ENCODE measurements at regions not wholly inside any gene's neighbourhood (a gene's known extent, or its start where the extent isn't known, plus 50 kb on each side); places are given as distances from the start of the nearest gene placed in this dataset.

DNA sequence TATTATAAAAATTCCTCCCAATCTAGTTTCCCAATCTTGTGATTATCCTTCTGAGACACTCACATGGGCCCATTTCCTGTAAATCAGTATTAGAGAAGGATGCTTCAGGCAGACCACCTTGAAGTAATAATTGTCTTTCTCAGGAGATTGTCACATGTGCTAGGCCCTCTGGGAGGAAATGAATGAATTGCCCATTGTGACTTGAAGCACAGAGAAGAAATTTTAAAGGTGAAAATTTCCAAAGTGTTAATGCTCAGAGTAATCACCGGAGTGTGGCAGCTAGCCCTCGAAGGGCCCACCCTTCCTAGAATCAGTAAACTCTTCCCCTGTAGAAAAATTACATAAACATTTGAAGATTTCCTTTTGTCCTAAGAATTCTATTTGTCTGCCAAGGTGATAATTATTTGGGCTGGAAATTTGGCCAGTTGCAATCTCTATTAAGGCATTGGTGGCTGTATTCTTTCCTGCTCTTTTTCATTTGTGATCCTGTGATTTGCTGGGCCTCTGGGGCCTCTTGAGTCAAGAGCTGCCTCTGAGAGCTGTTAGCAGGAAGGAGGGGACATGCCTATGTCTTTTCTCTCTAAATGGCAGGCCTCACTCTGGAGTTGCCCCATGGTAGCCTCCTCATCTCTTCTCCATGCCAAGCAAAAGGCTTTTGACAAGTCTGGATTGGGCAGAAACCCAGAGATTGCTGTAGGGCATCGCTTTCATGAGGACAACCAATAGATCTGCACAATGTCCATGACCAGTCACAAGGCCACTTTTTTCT, 371.5 kb upstream of the ACTBL2 start:
- no peak for DNase-seq (ENCODE audit: low spot score)
- H3K27ac ChIP-seq (ENCODE audit: low read depth in 1 of 2, low read length in 2 of 2): no peak overlapping the region
- no peak overlapping the region for H3K4me3 ChIP-seq (ENCODE audit: low read depth in 1 of 3, low read length in 3 of 3)
- H3K9ac ChIP-seq (ENCODE audit: low read depth in 1 of 2, low read length in 2 of 2): no peak overlapping the region
- no peaks in the 10 kb centered on the region for H3K4me1 ChIP-seq (ENCODE audit: control insufficient read depth in 4 of 4, insufficient read depth in 4 of 4, low read length in 3 of 4)
- no peak for TF ChIP-seq HNF4G (IDR thresholded peaks at IDR 0.05)
- no peak for TF ChIP-seq GABPA (IDR thresholded peaks at IDR 0.05 in 1 of 2, conservative IDR thresholded peaks at IDR 0.05 in 1 of 2)
- WGBS: 97% methylated on average over 3 of the region's 3 CpGs
- no peaks in the 10 kb centered on the region for H3K9me3 ChIP-seq (ENCODE audit: control insufficient read depth in 4 of 4, low read length in 3 of 4)
- H3K27me3 ChIP-seq (ENCODE audit: control insufficient read depth in 4 of 4, insufficient read depth in 4 of 4, low read length in 3 of 4): no peaks in the 10 kb centered on the region
- H3K36me3 ChIP-seq (ENCODE audit: control insufficient read depth in 4 of 4, insufficient read depth in 3 of 4, low read depth in 1 of 4, low read length in 3 of 4): no peaks in the 10 kb centered on the region

DNA sequence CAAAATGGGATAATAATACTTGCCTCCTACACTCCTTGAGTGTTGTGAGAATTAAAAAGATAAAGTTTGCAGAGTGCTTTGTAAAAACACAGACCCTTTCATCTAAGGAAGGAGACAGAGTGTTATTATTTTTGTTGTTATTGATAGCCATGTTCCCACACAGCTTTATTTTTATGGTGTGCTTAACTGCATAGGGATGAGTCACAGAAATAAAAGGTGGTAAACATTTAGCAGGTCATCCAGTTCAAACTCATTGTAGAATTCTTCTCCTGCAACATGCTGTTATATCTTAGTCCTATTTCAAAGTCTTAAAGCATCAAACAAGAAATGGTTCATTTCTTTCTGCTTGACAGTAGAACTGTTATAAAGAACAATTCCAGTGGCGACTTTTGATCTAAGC, 367.5 kb upstream of the ACTBL2 start:
- no peak overlapping the region for H3K9ac ChIP-seq (ENCODE audit: low read depth in 1 of 2, low read length in 2 of 2)
- no peaks in the 10 kb centered on the region for H3K9me3 ChIP-seq (ENCODE audit: control insufficient read depth in 4 of 4, low read length in 3 of 4)
- no peaks in the 10 kb centered on the region for H3K36me3 ChIP-seq (ENCODE audit: control insufficient read depth in 4 of 4, insufficient read depth in 3 of 4, low read depth in 1 of 4, low read length in 3 of 4)
- no peak for TF ChIP-seq FOXA1 (IDR thresholded peaks at IDR 0.05)
- TF ChIP-seq, protein P1, sequence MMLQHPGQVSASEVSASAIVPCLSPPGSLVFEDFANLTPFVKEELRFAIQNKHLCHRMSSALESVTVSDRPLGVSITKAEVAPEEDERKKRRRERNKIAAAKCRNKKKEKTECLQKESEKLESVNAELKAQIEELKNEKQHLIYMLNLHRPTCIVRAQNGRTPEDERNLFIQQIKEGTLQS (IDR thresholded peaks at IDR 0.05): no peak
- no peak for TF ChIP-seq YY1 (IDR thresholded peaks at IDR 0.05)
- TF ChIP-seq JUND (IDR thresholded peaks at IDR 0.05): no peak
- no peak for TF ChIP-seq HNF4A (conservative IDR thresholded peaks at IDR 0.05)
- no peak for TF ChIP-seq EGR1 (IDR thresholded peaks at IDR 0.05; ENCODE audit: low read depth in 2 of 2)
- TF ChIP-seq RXRA (IDR thresholded peaks at IDR 0.05): no peak
- TF ChIP-seq, protein P2, sequence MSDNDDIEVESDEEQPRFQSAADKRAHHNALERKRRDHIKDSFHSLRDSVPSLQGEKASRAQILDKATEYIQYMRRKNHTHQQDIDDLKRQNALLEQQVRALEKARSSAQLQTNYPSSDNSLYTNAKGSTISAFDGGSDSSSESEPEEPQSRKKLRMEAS (IDR thresholded peaks at IDR 0.05): no peak
- no peak for TF ChIP-seq HNF4G (IDR thresholded peaks at IDR 0.05)
- TF ChIP-seq, protein P3, sequence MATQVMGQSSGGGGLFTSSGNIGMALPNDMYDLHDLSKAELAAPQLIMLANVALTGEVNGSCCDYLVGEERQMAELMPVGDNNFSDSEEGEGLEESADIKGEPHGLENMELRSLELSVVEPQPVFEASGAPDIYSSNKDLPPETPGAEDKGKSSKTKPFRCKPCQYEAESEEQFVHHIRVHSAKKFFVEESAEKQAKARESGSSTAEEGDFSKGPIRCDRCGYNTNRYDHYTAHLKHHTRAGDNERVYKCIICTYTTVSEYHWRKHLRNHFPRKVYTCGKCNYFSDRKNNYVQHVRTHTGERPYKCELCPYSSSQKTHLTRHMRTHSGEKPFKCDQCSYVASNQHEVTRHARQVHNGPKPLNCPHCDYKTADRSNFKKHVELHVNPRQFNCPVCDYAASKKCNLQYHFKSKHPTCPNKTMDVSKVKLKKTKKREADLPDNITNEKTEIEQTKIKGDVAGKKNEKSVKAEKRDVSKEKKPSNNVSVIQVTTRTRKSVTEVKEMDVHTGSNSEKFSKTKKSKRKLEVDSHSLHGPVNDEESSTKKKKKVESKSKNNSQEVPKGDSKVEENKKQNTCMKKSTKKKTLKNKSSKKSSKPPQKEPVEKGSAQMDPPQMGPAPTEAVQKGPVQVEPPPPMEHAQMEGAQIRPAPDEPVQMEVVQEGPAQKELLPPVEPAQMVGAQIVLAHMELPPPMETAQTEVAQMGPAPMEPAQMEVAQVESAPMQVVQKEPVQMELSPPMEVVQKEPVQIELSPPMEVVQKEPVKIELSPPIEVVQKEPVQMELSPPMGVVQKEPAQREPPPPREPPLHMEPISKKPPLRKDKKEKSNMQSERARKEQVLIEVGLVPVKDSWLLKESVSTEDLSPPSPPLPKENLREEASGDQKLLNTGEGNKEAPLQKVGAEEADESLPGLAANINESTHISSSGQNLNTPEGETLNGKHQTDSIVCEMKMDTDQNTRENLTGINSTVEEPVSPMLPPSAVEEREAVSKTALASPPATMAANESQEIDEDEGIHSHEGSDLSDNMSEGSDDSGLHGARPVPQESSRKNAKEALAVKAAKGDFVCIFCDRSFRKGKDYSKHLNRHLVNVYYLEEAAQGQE (IDR thresholded peaks at IDR 0.05): no peak
- TF ChIP-seq, protein P4, sequence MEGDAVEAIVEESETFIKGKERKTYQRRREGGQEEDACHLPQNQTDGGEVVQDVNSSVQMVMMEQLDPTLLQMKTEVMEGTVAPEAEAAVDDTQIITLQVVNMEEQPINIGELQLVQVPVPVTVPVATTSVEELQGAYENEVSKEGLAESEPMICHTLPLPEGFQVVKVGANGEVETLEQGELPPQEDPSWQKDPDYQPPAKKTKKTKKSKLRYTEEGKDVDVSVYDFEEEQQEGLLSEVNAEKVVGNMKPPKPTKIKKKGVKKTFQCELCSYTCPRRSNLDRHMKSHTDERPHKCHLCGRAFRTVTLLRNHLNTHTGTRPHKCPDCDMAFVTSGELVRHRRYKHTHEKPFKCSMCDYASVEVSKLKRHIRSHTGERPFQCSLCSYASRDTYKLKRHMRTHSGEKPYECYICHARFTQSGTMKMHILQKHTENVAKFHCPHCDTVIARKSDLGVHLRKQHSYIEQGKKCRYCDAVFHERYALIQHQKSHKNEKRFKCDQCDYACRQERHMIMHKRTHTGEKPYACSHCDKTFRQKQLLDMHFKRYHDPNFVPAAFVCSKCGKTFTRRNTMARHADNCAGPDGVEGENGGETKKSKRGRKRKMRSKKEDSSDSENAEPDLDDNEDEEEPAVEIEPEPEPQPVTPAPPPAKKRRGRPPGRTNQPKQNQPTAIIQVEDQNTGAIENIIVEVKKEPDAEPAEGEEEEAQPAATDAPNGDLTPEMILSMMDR (IDR thresholded peaks at IDR 0.05; ENCODE audit: low read depth, low read length, missing input control): no peak
- TF ChIP-seq GABPA (IDR thresholded peaks at IDR 0.05 in 1 of 2, conservative IDR thresholded peaks at IDR 0.05 in 1 of 2): no peak
- TF ChIP-seq TAF1 (conservative IDR thresholded peaks at IDR 0.05): no peak
- no peak for TF ChIP-seq FOXA2 (IDR thresholded peaks at IDR 0.05)
- TF ChIP-seq SP1 (IDR thresholded peaks at IDR 0.05): no peak
- no peak for DNase-seq (ENCODE audit: low spot score)
- H3K4me1 ChIP-seq (ENCODE audit: control insufficient read depth in 4 of 4, insufficient read depth in 4 of 4, low read length in 3 of 4): no peaks in the 10 kb centered on the region
- 92% methylated on average over 1 of the region's 1 CpG for WGBS
- H3K27ac ChIP-seq (ENCODE audit: low read depth in 1 of 2, low read length in 2 of 2): no peak overlapping the region
- H3K4me3 ChIP-seq (ENCODE audit: low read depth in 1 of 3, low read length in 3 of 3): no peak overlapping the region
- H3K27me3 ChIP-seq (ENCODE audit: control insufficient read depth in 4 of 4, insufficient read depth in 4 of 4, low read length in 3 of 4): no peaks in the 10 kb centered on the region

Data from liver (tissue), 8 donors.